Activated CD4-positive, alpha-beta T cell treated with anti-CD3 and anti-CD28 coated beads, Interleukin-10, Interleukin-2, amounts not matched to agents 100 ng/mL and 50 ng/mL, durations not matched to agents 16 hours and 8 hours (primary cell): ENCODE measurements at regions not wholly inside any gene's neighbourhood (a gene's known extent, or its start where the extent isn't known, plus 50 kb on each side); places are given as distances from the start of the nearest gene placed in this dataset.
A peak's percentile ranks its signal among the peaks of the same experiment; 100 is the strongest.

ENCODE experiments used
- DNase-seq: peaks from one replicate; pipeline ENCODE4 v3.0.0-alpha.2; 2020

- no peak for DNase-seq
Measured at GRCh38 chr4:165548702-165549101, 169.9 kb downstream of the CPE start.

GRCh38 chr4:165553221-165553810 lies 174.5 kb downstream of the CPE start:
- no peak for DNase-seq

GRCh38 chr4:165555302-165555701 lies 176.5 kb downstream of the CPE start:
- DNase-seq = no peak

GRCh38 chr4:165556383-165556782 lies 177.6 kb downstream of the CPE start:
- no peak for DNase-seq

GRCh38 chr4:165560941-165561340 lies 182.1 kb downstream of the CPE start:
- DNase-seq = no peak

GRCh38 chr4:165563851-165564250 lies 185.0 kb downstream of the CPE start:
- DNase-seq = no peak

- DNase-seq = no peak
Measured at GRCh38 chr4:165569031-165569430, 190.2 kb downstream of the CPE start.

- DNase-seq = peak; percentile 12
Measured at GRCh38 chr4:165571476-165571875, 192.7 kb downstream of the CPE start.

- peak; percentile 51 for DNase-seq
Measured at GRCh38 chr4:165580351-165580905, 201.6 kb downstream of the CPE start.

GRCh38 chr4:165583341-165583740 lies 204.5 kb downstream of the CPE start:
- no peak for DNase-seq

- DNase-seq = no peak
Measured at GRCh38 chr4:165584916-165585315, 206.1 kb downstream of the CPE start.

- DNase-seq = no peak
Measured at GRCh38 chr4:165588534-165589315, 209.9 kb downstream of the CPE start.

GRCh38 chr4:165592386-165592785 lies 213.6 kb downstream of the CPE start:
- no peak for DNase-seq

GRCh38 chr4:165597581-165598480 lies 219.0 kb downstream of the CPE start:
- no peak for DNase-seq

GRCh38 chr4:165600959-165601683 lies 222.3 kb downstream of the CPE start:
- no peak for DNase-seq

GRCh38 chr4:165602621-165603020 lies 223.8 kb downstream of the CPE start:
- DNase-seq = no peak

GRCh38 chr4:165604181-165604580 lies 225.4 kb downstream of the CPE start:
- no peak for DNase-seq

- DNase-seq = no peak
Measured at GRCh38 chr4:165605811-165606210, 227.0 kb downstream of the CPE start.

GRCh38 chr4:165606465-165607205 lies 227.8 kb downstream of the CPE start:
- DNase-seq = no peak

- no peak for DNase-seq
Measured at GRCh38 chr4:165609653-165610052, 230.8 kb downstream of the CPE start.

GRCh38 chr4:165610679-165611437 lies 232.1 kb downstream of the CPE start:
- DNase-seq = no peak
